Lower leg skin (tissue), 4 donors: ENCODE measurements at regions not wholly inside any gene's neighbourhood (a gene's known extent, or its start where the extent isn't known, plus 50 kb on each side); places are given as distances from the start of the nearest gene placed in this dataset.
A peak's percentile ranks its signal among the peaks of the same experiment; 100 is the strongest.

ENCODE experiments used
- DNase-seq, 2 donors: peaks; one replicate each; pipeline ENCODE4 v3.0.0-alpha.2; 2019; ENCODE audit warnings: low spot score in 2 of 2
- H3K4me3 ChIP-seq: fragments of 200-600 bp; sonication (generic); 2 replicates; pipeline ENCODE4 v1.5.1; 2017; ENCODE audit warnings: mild to moderate bottlenecking, low read depth; ENCODE audit not compliant: poor library complexity, severe bottlenecking
- POLR2A ChIP-seq, 2 donors: fragments of 450-650 bp; IDR thresholded peaks; one replicate each; pipeline ENCODE4 v1.6.1; 2016 to 2017; ENCODE audit warnings: antibody characterized with exemption in 2 of 2, mild to moderate bottlenecking in 1 of 2, moderate library complexity in 1 of 2
- WGBS, 2 donors: methylation state at CpG; one replicate each; pipeline ENCODE4 v1.1.5; 2018; 5-methylcytosine and 5-hydroxymethylcytosine counted together
- intact Hi-C: fragments of 100-400 bp; cut with DNase I; formaldehyde crosslinking; loops from one replicate; pipeline ENCODE4 v1.15.0; 2023; ENCODE audit warnings: low total_unique reads
- TF ChIP-seq, protein P1 (sequence below), 3 donors: fragments of 450-650 bp; IDR thresholded peaks; one replicate each; pipeline ENCODE4 v1.5.1; 2016; ENCODE audit warnings: antibody characterized with exemption in 3 of 3, mild to moderate bottlenecking in 3 of 3, moderate library complexity in 2 of 3

DNA sequence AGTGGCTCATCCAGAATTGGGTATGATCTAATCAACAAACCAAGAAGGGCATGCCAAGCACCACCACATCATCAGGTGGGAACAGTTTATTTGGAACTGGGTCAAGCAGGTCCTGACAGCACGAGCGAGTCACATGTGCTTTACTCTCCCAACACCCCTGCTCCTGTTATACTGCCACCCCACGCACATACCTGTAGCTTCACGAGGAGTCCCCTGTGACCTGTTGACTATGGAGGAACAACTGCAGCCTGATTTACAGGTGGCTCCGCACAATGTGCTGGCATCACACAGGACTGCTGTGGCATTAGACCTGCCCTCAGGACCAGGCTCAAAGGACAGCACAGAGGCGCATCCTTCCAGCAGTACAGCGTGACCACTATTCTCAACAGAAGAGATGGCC is 70.8 kb upstream of the LRRN2 start:
- no peak for TF ChIP-seq POLR2A (IDR thresholded peaks at IDR 0.05)
- TF ChIP-seq, protein P1, sequence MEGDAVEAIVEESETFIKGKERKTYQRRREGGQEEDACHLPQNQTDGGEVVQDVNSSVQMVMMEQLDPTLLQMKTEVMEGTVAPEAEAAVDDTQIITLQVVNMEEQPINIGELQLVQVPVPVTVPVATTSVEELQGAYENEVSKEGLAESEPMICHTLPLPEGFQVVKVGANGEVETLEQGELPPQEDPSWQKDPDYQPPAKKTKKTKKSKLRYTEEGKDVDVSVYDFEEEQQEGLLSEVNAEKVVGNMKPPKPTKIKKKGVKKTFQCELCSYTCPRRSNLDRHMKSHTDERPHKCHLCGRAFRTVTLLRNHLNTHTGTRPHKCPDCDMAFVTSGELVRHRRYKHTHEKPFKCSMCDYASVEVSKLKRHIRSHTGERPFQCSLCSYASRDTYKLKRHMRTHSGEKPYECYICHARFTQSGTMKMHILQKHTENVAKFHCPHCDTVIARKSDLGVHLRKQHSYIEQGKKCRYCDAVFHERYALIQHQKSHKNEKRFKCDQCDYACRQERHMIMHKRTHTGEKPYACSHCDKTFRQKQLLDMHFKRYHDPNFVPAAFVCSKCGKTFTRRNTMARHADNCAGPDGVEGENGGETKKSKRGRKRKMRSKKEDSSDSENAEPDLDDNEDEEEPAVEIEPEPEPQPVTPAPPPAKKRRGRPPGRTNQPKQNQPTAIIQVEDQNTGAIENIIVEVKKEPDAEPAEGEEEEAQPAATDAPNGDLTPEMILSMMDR (IDR thresholded peaks at IDR 0.05): no peak
- intact Hi-C loops: no loop called here
- 89 to 91% methylated on average over 7 of the region's 7 CpGs for WGBS, 2 donors
- no peak for DNase-seq
- no peak overlapping the region for H3K4me3 ChIP-seq

DNA sequence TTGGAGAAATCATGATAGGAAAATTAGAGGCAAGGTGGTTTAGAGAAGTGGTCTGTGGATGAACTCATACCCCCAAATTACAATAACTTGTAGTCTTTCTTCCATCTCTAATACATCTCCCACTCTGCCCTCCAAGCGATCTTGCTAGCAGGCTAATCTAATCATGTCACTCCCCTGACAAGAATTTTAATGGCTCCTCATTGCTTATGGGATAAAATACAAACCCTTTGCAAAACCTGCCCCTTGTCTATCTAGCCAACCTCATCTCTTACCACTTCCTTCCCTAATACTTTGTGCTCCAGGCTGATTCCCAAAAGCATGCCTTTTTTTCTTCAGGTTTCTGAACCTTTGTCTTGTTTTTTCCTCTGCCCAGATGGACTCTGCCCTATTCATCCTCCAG is 71.3 kb upstream of the LRRN2 start:
- intact Hi-C loops: no loop called here
- 70 to 80% methylated on average over 1 of the region's 1 CpG for WGBS, 2 donors
- H3K4me3 ChIP-seq: no peak overlapping the region
- no peak for DNase-seq
- TF ChIP-seq, protein P1 (IDR thresholded peaks at IDR 0.05): no peak
- no peak for TF ChIP-seq POLR2A (IDR thresholded peaks at IDR 0.05)

DNA sequence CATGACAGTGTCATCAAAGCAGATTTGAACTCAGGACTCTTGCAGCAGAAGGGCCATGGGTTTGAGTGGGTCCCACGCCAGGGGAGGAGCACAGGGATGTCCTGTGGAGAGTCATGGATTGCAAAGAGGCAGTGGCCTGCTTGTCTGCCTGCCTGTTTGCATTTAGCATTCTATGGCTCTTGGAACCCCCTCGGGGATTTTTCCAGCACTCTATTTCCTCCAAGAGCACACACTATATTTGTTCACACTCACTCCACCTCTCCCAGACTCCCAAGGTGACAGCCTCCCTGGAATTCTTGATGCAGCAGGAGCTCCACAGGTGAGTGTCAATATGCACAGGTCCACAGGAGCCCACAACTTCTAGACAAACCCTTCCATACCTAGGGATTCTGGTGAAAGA is 73.1 kb upstream of the LRRN2 start:
- WGBS, 2 donors: 59 to 68% methylated on average over 2 of the region's 2 CpGs
- intact Hi-C loops: no loop called here
- DNase-seq: no peak
- TF ChIP-seq, protein P1 (IDR thresholded peaks at IDR 0.05): no peak
- no peak for TF ChIP-seq POLR2A (IDR thresholded peaks at IDR 0.05)
- no peak overlapping the region for H3K4me3 ChIP-seq

DNA sequence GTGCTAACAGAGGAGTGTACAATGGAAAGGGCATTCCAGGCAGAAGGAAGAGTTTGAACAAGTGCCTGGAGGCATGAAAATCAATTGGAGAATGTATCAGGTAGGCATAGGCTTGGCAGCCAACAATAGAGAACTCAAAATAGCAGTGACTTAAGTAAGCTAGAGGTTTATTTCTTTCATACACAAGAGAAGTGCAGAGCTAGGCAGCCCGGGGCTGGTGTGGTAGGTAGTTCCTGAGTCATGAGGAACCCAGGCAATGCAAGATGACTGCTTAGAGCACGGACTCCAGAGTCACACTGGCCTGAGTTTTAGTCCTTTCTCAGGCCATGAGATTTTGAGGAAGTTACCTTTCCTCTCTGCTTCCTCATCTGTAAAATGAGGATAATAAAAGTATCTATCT is 74.8 kb upstream of the LRRN2 start:
- WGBS, 2 donors: 48 to 49% methylated on average over 2 of the region's 2 CpGs
- no peak overlapping the region for H3K4me3 ChIP-seq
- intact Hi-C loops: no loop called here
- TF ChIP-seq POLR2A (IDR thresholded peaks at IDR 0.05): no peak
- TF ChIP-seq, protein P1 (IDR thresholded peaks at IDR 0.05): no peak
- DNase-seq: no peak

DNA sequence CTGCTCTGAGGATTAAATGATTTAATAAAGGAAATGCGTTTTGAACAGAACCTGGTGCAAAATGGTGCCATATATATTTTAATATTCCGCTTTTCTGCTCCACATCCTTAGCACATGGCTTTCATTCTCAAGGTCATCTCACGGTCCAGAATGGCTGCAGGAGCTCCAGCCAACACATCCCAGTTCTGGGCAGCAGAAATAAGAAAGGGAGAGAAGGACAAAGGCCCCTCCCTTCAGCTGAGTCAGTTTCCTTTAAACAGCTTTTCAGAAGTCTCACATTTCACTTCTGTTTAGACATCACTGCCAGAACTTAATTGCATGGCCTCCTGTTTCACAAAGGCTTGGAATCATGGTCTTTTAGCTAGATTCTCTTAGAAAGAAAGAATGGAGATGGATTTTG is 75.2 kb upstream of the LRRN2 start:
- no peak for TF ChIP-seq POLR2A (IDR thresholded peaks at IDR 0.05)
- TF ChIP-seq, protein P1 (IDR thresholded peaks at IDR 0.05): no peak
- WGBS, 2 donors: 88 to 91% methylated on average over 3 of the region's 3 CpGs
- DNase-seq: no peak
- no peak overlapping the region for H3K4me3 ChIP-seq
- intact Hi-C loops: no loop called here

DNA sequence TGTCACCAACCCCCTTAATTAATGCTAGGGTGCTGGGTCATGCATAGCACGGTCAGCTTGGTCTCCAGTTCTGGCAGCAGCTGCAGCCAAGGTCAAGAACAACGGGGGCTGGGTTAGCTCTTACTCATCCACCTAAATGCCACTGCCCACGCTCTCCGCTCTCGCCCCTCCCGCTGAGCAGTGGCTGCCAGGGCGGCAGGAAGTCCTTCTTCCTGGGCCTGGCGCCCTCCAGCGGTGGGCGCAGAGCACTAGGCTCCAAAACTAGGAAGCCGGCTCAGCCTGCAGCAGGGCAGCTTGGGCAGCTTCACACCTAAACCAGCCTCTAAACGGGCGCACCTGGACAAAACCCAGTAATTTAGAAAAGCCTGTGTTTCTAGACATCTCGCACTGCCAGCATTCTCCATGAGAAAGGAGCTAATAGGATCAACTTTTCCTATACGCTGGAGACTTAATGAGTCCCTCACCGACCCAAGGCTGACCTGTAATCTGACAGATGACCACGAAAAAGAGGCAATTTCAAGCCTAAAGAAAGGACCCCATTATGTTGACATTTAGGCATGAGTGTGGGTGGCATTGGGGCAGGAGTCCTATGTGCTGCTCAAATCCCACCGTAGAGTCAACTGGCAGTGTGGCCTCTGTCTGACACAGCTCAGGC is 78.4 kb upstream of the LRRN2 start:
- TF ChIP-seq, protein P1 (IDR thresholded peaks at IDR 0.05): peak in 1 of 3 donors; percentile 13
- TF ChIP-seq POLR2A (IDR thresholded peaks at IDR 0.05): no peak
- WGBS, 2 donors: 16 to 23% methylated on average over 16 to 17 of the region's 18 CpGs
- H3K4me3 ChIP-seq: no peak overlapping the region
- intact Hi-C loops: no loop called here
- peak in 1 of 2 donors; percentile 16 for DNase-seq
